OCI-LY1 (cell line): ENCODE measurements at regions not wholly inside any gene's neighbourhood (a gene's known extent, or its start where the extent isn't known, plus 50 kb on each side); places are given as distances from the start of the nearest gene placed in this dataset.

Experiments
- H2AFZ ChIP-seq: fragments of 200-600 bp; sonication (generic), shearing (Covaris generic); 2 replicates; pipeline ENCODE4 v1.6.0; 2014; ENCODE audit warnings: antibody characterized with exemption, mild to moderate bottlenecking, low read length
- H3F3A ChIP-seq: fragments of 200-600 bp; sonication (generic), shearing (Covaris generic); 2 replicates; pipeline ENCODE4 v1.6.0; 2014; ENCODE audit warnings: mild to moderate bottlenecking, antibody characterized with exemption, low read length, moderate library complexity; ENCODE audit not compliant: insufficient read depth
- H3K27ac ChIP-seq: fragments of 200-600 bp; sonication (generic); 2 replicates; pipeline ENCODE4 v1.5.1; 2014; ENCODE audit warnings: low read length, mixed run types, mild to moderate bottlenecking, low read depth; ENCODE audit not compliant: poor library complexity, severe bottlenecking
- H3K27me3 ChIP-seq: fragments of 200-600 bp; sonication (generic); 2 replicates; pipeline ENCODE4 v1.6.0; 2014; ENCODE audit warnings: antibody characterized with exemption, mild to moderate bottlenecking, low read length, moderate library complexity; ENCODE audit not compliant: insufficient read depth
- H3K36me3 ChIP-seq: fragments of 200-600 bp; sonication (generic); 2 replicates; pipeline ENCODE4 v1.6.1; 2014; ENCODE audit warnings: mild to moderate bottlenecking, antibody characterized with exemption, low read length, moderate library complexity, mixed read lengths; ENCODE audit not compliant: insufficient read depth
- H3K4me1 ChIP-seq: fragments of 200-600 bp; sonication (generic); 2 replicates; pipeline ENCODE4 v1.5.1; 2014; ENCODE audit warnings: mild to moderate bottlenecking, low read length, moderate library complexity; ENCODE audit not compliant: insufficient read depth, severe bottlenecking
- H3K4me2 ChIP-seq: fragments of 200-600 bp; sonication (generic), shearing (Covaris generic); 2 replicates; pipeline ENCODE4 v1.6.1; 2014; ENCODE audit warnings: low read length
- H3K4me3 ChIP-seq: fragments of 200-600 bp; sonication (generic); 2 replicates; pipeline ENCODE4 v1.5.1; 2014; ENCODE audit warnings: low read length, low read depth, mild to moderate bottlenecking, mixed read lengths; ENCODE audit not compliant: poor library complexity, severe bottlenecking
- H3K79me2 ChIP-seq: fragments of 200-600 bp; shearing (Covaris generic); 2 replicates; pipeline ENCODE4 v1.6.1; 2016; ENCODE audit warnings: mixed run types, low read length, mixed read lengths; ENCODE audit not compliant: insufficient read depth
- H3K9ac ChIP-seq: fragments of 200-600 bp; sonication (generic), shearing (Covaris generic); 2 replicates; pipeline ENCODE4 v1.6.1; 2014; ENCODE audit warnings: mild to moderate bottlenecking, low read length, mixed read lengths
- H3K9me2 ChIP-seq: fragments of 200-600 bp; sonication (generic), shearing (Covaris generic); 2 replicates; pipeline ENCODE4 v1.6.1; 2014; ENCODE audit warnings: low read depth, mild to moderate bottlenecking, low read length, mixed read lengths
- H3K9me3 ChIP-seq: fragments of 200-600 bp; shearing (Covaris generic); 2 replicates; pipeline ENCODE4 v1.6.1; 2014; ENCODE audit warnings: low read length, mixed read lengths
- H4K20me1 ChIP-seq: fragments of 200-600 bp; sonication (generic), shearing (Covaris generic); 2 replicates; pipeline ENCODE4 v1.6.0; 2016; ENCODE audit warnings: mild to moderate bottlenecking, low read length; ENCODE audit not compliant: insufficient read depth
- CTCF ChIP-seq: fragments of 200-600 bp; sonication (generic), shearing (Covaris generic); IDR thresholded peaks from 2 replicates; pipeline ENCODE4 v1.5.1; 2017; ENCODE audit warnings: mild to moderate bottlenecking, antibody characterized with exemption, low read length, moderate library complexity, mixed read lengths
- EZH2 ChIP-seq: fragments of 200-600 bp; sonication (generic), shearing (Covaris generic); IDR thresholded peaks from 2 replicates; pipeline ENCODE4 v1.8.0; 2017; ENCODE audit warnings: borderline replicate concordance, mixed run types, mild to moderate bottlenecking, antibody characterized with exemption, low read length, moderate library complexity, mixed read lengths

DNA sequence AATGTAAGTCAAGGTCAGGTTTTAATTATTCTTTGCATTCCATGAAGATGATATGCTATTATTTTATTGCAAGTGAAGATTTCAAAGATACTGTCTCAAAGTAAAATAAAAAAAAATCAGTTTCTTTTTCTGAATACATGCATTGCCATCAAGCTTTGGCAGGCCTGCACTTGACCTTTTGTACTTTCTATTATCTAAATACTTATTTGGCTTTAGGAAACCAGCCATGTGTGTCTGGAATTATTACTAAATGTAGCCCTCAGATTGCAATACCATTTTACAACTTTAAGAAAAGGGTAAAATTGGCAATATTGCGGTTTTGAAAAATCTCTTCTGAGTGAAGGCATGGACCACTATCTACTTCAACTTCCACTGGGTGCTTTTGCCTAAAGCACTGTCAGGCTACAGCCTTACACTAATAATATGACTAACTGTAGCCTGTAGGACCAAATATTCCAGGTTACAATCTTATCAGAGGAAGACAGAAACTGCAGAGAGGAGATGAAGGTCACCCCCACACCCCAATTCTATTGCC is 349.4 kb upstream of the DCBLD2 start:
- no peak overlapping the region for H2AFZ ChIP-seq
- no peak overlapping the region for H3K9ac ChIP-seq
- H3K4me3 ChIP-seq: no peak overlapping the region
- no peaks in the 10 kb centered on the region for H3K36me3 ChIP-seq
- no peaks in the 10 kb centered on the region for H3K9me2 ChIP-seq
- no peaks in the 10 kb centered on the region for H3K4me1 ChIP-seq
- no peaks in the 10 kb centered on the region for H3K79me2 ChIP-seq
- no peaks in the 10 kb centered on the region for H3K27me3 ChIP-seq
- TF ChIP-seq EZH2 (no peak), CTCF (no peak)
- no peaks in the 10 kb centered on the region for H3K9me3 ChIP-seq
- no peak overlapping the region for H3K27ac ChIP-seq
- H3K4me2 ChIP-seq: no peak overlapping the region
- no peaks in the 10 kb centered on the region for H4K20me1 ChIP-seq
- H3F3A ChIP-seq: no peaks in the 10 kb centered on the region

DNA sequence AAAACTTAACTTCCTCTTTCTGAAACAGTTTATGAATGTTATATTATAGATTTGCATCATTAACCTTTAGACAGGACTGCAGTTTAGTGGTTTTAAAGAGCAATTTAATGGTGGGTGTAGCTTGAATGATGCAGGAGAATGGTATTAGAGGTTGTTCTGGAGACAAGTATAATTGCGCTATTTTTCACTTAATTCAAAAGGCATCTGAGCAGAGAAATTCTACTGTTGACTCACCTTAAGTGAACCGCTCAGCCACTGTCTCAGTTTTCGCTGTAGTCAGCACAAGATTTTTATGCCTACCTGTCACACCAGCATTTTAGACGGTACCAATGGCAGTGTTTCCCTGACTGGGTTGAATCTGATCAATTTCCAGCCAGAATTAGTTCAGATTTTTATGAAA is 348.8 kb upstream of the DCBLD2 start:
- Histone ChIP-seq H3K36me3 (no peaks in the 10 kb centered on the region), H3K9ac (no peak overlapping the region), H3K9me2 (no peaks in the 10 kb centered on the region), H3K9me3 (no peaks in the 10 kb centered on the region), H4K20me1 (no peaks in the 10 kb centered on the region), H3K79me2 (no peaks in the 10 kb centered on the region), H3F3A (no peaks in the 10 kb centered on the region), H3K27me3 (no peaks in the 10 kb centered on the region), H3K4me3 (no peak overlapping the region), H3K4me1 (no peaks in the 10 kb centered on the region), H3K4me2 (no peak overlapping the region), H2AFZ (no peak overlapping the region), H3K27ac (no peak overlapping the region)
- TF ChIP-seq EZH2 (no peak), CTCF (no peak)

DNA sequence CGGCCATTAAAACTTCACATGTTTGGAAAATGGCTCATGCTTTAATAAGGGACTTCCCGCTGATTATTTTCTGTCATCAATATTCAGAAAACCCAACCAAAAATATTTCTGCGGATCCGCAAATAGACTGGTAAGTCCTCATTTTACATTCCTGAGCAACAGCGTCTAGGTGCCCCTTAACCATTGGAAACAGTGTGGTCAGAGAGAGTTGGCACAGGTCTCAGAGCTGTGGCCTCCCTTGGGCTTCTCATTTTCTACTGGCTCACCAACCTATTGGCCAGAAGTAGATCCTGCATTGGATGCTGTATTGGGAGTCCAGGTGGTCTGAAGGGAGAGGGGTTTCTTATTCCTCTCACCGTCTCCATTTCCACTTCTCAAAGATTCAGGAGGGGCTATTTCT is 348.1 kb upstream of the DCBLD2 start:
- H3K9me2 ChIP-seq: no peaks in the 10 kb centered on the region
- no peaks in the 10 kb centered on the region for H3K79me2 ChIP-seq
- H3F3A ChIP-seq: no peaks in the 10 kb centered on the region
- H3K4me3 ChIP-seq: no peak overlapping the region
- H2AFZ ChIP-seq: no peak overlapping the region
- H3K27ac ChIP-seq: no peak overlapping the region
- H3K36me3 ChIP-seq: no peaks in the 10 kb centered on the region
- no peaks in the 10 kb centered on the region for H3K27me3 ChIP-seq
- H3K4me1 ChIP-seq: no peaks in the 10 kb centered on the region
- H4K20me1 ChIP-seq: no peaks in the 10 kb centered on the region
- TF ChIP-seq CTCF: no peak
- no peak for TF ChIP-seq EZH2
- H3K9ac ChIP-seq: no peak overlapping the region
- H3K4me2 ChIP-seq: no peak overlapping the region
- H3K9me3 ChIP-seq: no peaks in the 10 kb centered on the region
